ENCODE measurements at regions not wholly inside any gene's neighbourhood (a gene's known extent, or its start where the extent isn't known, plus 50 kb on each side); places are given as distances from the start of the nearest gene placed in this dataset.

GRCh38 chr4:171246948-171247347 is 566.3 kb upstream of the GALNTL6 start:
- TF ChIP-seq CTCF (IDR thresholded peaks at IDR 0.05) (no peak), POLR2AphosphoS5 (IDR thresholded peaks at IDR 0.05; ENCODE audit: insufficient read depth in 1 of 2, low read depth in 1 of 2) (no peak)
